ENCODE measurements at regions not wholly inside any gene's neighbourhood (a gene's known extent, or its start where the extent isn't known, plus 50 kb on each side); places are given as distances from the start of the nearest gene placed in this dataset.

DNA sequence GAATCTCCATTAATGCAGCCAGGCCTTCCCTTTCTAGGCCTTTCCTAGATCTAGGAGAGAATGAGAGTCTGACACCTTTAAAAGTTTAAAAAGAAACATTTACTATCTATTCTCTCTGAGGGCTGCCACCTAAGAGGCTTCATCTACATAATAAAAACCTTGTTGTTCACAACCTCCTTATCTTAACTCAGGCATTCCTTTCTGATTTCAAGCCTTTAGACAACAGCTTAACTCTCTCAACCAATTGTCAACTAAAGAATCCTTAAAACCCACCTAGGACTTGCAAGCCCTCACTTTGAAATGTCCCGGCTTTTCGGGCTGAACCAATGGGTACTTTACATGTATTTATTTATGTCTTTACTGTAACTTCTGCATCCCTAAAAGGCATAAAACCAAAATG, 64.3 kb upstream of the RET start:
- no peak overlapping the region for H3K4me3 ChIP-seq (replicated peaks; ENCODE audit: low read depth, low read length)
- TF ChIP-seq, protein P1, sequence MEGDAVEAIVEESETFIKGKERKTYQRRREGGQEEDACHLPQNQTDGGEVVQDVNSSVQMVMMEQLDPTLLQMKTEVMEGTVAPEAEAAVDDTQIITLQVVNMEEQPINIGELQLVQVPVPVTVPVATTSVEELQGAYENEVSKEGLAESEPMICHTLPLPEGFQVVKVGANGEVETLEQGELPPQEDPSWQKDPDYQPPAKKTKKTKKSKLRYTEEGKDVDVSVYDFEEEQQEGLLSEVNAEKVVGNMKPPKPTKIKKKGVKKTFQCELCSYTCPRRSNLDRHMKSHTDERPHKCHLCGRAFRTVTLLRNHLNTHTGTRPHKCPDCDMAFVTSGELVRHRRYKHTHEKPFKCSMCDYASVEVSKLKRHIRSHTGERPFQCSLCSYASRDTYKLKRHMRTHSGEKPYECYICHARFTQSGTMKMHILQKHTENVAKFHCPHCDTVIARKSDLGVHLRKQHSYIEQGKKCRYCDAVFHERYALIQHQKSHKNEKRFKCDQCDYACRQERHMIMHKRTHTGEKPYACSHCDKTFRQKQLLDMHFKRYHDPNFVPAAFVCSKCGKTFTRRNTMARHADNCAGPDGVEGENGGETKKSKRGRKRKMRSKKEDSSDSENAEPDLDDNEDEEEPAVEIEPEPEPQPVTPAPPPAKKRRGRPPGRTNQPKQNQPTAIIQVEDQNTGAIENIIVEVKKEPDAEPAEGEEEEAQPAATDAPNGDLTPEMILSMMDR (IDR thresholded peaks at IDR 0.05; ENCODE audit: low read length, missing control alignments) = no peak
- no peak for DNase-seq (ENCODE audit: low read depth)

GRCh38 chr10:43013065-43013464, 63.8 kb upstream of the RET start:
- no peak overlapping the region for H3K4me3 ChIP-seq (replicated peaks; ENCODE audit: low read depth, low read length)
- no peak for DNase-seq (ENCODE audit: low read depth)
- TF ChIP-seq, protein P1 (IDR thresholded peaks at IDR 0.05; ENCODE audit: low read length, missing control alignments) = no peak

DNA sequence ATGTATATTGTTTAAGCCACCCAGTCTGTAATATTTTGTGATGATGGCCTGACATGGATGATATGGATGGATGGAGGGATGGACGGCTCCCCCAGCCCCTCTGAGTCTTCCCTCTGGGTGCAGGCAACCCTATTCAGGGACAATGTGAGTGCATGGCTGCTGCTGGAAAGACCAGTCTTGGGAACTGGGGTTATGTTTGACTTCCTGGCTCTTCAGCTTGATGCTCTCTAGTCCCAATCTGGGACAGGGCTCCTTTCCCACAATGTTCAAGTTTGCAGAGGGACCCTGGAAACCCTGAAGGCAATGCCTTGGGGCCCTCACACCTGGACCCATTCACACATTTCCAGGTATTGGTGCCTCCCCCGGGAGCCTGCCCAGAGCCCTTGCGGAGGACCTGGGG, 52.3 kb upstream of the RET start:
- TF ChIP-seq, protein P1 (IDR thresholded peaks at IDR 0.05; ENCODE audit: low read length, missing control alignments) = no peak
- no peak overlapping the region for H3K4me3 ChIP-seq (replicated peaks; ENCODE audit: low read depth, low read length)
- DNase-seq (ENCODE audit: low read depth) = no peak

GRCh38 chr10:43024942-43025700, 51.7 kb upstream of the RET start:
- no peak overlapping the region for H3K4me3 ChIP-seq (replicated peaks; ENCODE audit: low read depth, low read length)
- TF ChIP-seq, protein P1 (IDR thresholded peaks at IDR 0.05; ENCODE audit: low read length, missing control alignments) = no peak
- DNase-seq (ENCODE audit: low read depth) = no peak

DNA sequence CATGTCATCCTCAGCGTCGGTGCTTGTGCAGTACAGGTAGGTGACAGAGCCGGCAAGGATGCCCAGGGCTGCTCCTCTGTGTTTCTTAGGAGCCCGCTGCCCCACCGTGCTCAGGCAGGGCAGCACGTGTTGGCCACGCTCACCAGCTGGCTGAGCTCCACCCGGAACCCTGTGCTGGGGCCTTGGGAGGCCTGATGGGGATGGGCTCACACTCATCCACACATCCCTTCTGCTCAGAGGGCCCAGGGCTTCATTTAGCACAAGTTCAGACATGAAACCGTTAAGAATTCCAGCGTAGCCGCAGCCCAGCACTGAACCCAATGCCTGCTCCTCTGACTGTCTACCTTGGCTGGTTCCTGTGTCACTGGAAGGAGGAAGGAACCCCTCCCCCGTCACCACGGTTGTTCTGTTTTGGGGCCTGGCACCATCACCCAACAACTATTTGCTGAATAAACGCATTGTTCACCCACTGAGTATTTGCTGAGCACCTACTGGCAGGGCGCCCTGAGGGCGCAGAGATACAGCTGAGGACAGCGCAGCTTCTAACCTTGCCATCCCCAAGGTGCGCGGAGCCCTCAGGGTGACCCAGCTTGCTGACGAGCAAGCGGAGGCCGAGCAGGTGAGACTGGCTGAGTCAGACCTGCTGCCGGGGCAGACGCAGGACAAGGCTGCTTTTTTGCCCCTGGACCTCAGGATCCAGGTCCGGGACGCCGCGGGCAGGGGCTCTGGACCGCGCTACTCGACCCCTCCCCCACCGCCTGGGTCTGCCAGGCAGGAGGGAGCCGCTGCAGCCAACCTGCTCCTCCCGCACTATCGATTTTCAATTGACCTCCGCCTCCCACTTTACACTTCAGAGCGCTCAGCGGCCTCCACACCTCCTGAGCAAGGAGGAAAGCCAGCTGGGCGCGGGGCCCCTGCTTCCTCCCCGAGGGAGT, 50.6 kb upstream of the RET start:
- TF ChIP-seq, protein P1 (IDR thresholded peaks at IDR 0.05; ENCODE audit: low read length, missing control alignments) = no peak
- H3K4me3 ChIP-seq (replicated peaks; ENCODE audit: low read depth, low read length) = no peak overlapping the region
- DNase-seq (ENCODE audit: low read depth) = no peak

All from fibroblast of pulmonary artery (primary cell).